WTC11 (cell line): ENCODE measurements at regions not wholly inside any gene's neighbourhood (a gene's known extent, or its start where the extent isn't known, plus 50 kb on each side); places are given as distances from the start of the nearest gene placed in this dataset.

Experiments used
- ATAC-seq: fragments of 200-7000 bp; cut with Tn5 transposase; 2 replicates; pipeline ENCODE4 v1.10.0; 2021; ENCODE audit warnings: mild to moderate bottlenecking, moderate library complexity
- CTCF ChIA-PET: fragments of 300-600 bp; sonication (Branson Sonifier 250); formaldehyde crosslinking; loops from one replicate; lab custom pipeline; 2021; ENCODE audit warnings: antibody characterized with exemption; lab: Charles Lee
- POLR2A ChIA-PET: fragments of 350-600 bp; sonication (Branson Sonifier 250); formaldehyde crosslinking; loops from one replicate; lab custom pipeline; 2021; ENCODE audit warnings: antibody characterized with exemption; lab: Charles Lee
- DNase-seq: peaks from one replicate; pipeline ENCODE4 v3.0.0; 2021; ENCODE audit warnings: low spot score
- H3K27ac Mint-ChIP-seq: 2 replicates; pipeline ENCODE4 v1.8.0; 2021; ENCODE audit warnings: mixed read lengths
- H3K27me3 Mint-ChIP-seq: 2 replicates; pipeline ENCODE4 v1.8.0; 2021; ENCODE audit warnings: low read depth, mild to moderate bottlenecking, moderate library complexity, mixed read lengths
- H3K36me3 Mint-ChIP-seq: 2 replicates; pipeline ENCODE4 v1.8.0; 2021; ENCODE audit warnings: mixed read lengths
- H3K4me1 Mint-ChIP-seq: 2 replicates; pipeline ENCODE4 v1.8.0; 2022; ENCODE audit warnings: mixed read lengths
- H3K4me3 Mint-ChIP-seq: 2 replicates; pipeline ENCODE4 v1.8.0; 2021; ENCODE audit warnings: mild to moderate bottlenecking, moderate library complexity, mixed read lengths
- H3K9me3 Mint-ChIP-seq: 2 replicates; pipeline ENCODE4 v1.8.0; 2021; ENCODE audit warnings: mixed read lengths
- AR ChIP-seq: fragments of 250-450 bp; sonication (Bioruptor Pico); IDR thresholded peaks from 2 replicates; pipeline ENCODE4 v1.9.0; 2021; ENCODE audit warnings: mild to moderate bottlenecking
- CDX4 ChIP-seq: fragments of 250-450 bp; sonication (Bioruptor Pico); IDR thresholded peaks from 2 replicates; pipeline ENCODE4 v1.9.0; 2021; ENCODE audit warnings: moderate library complexity, mild to moderate bottlenecking, inconsistent platforms, borderline replicate concordance
- CREM ChIP-seq: sonication (generic); formaldehyde crosslinking; IDR thresholded peaks from 2 replicates; pipeline ENCODE4 v1.8.1; 2022; ENCODE audit warnings: mild to moderate bottlenecking, missing genetic modification reagents, moderate library complexity
- EMX1 ChIP-seq: fragments of 250-450 bp; sonication (Bioruptor Pico); IDR thresholded peaks from 2 replicates; pipeline ENCODE4 v1.8.0; 2021; ENCODE audit warnings: mild to moderate bottlenecking
- ERG ChIP-seq: fragments of 250-450 bp; sonication (Bioruptor Pico); IDR thresholded peaks from 2 replicates; pipeline ENCODE4 v1.8.0; 2021; ENCODE audit warnings: mild to moderate bottlenecking
- ESRRA ChIP-seq: sonication (generic); formaldehyde crosslinking; IDR thresholded peaks from 2 replicates; pipeline ENCODE4 v1.8.1; 2022; ENCODE audit warnings: mild to moderate bottlenecking, missing genetic modification reagents, borderline replicate concordance
- ETV6 ChIP-seq: sonication (generic); formaldehyde crosslinking; IDR thresholded peaks from 2 replicates; pipeline ENCODE4 v1.8.1; 2022; ENCODE audit warnings: mild to moderate bottlenecking, missing genetic modification reagents
- GABPB1 ChIP-seq: sonication (generic); formaldehyde crosslinking; IDR thresholded peaks from 2 replicates; pipeline ENCODE4 v1.8.1; 2023; ENCODE audit warnings: mild to moderate bottlenecking, missing genetic modification reagents
- IRF2 ChIP-seq: sonication (generic); formaldehyde crosslinking; IDR thresholded peaks from 2 replicates; pipeline ENCODE4 v1.8.0; 2022; ENCODE audit warnings: low read depth, missing genetic modification reagents, borderline replicate concordance
- SMAD3 ChIP-seq: sonication (generic); formaldehyde crosslinking; IDR thresholded peaks from 2 replicates; pipeline ENCODE4 v1.8.0; 2022; ENCODE audit warnings: missing genetic modification reagents, mild to moderate bottlenecking, borderline replicate concordance
- ZBTB43 ChIP-seq: sonication (generic); formaldehyde crosslinking; IDR thresholded peaks from 2 replicates; pipeline ENCODE4 v1.8.1; 2023; ENCODE audit warnings: mild to moderate bottlenecking, missing genetic modification reagents
- ZMAT4 ChIP-seq: fragments of 250-450 bp; sonication (Bioruptor Pico); IDR thresholded peaks from 2 replicates; pipeline ENCODE4 v1.9.0; 2021; ENCODE audit warnings: mild to moderate bottlenecking
- ZNF121 ChIP-seq: sonication (generic); formaldehyde crosslinking; IDR thresholded peaks from 2 replicates; pipeline ENCODE4 v1.8.0; 2023; ENCODE audit warnings: missing genetic modification reagents
- ZNF138 ChIP-seq: sonication (generic); formaldehyde crosslinking; conservative IDR thresholded peaks from 2 replicates; pipeline ENCODE4 v1.8.1; 2022; ENCODE audit warnings: mild to moderate bottlenecking, moderate library complexity, missing genetic modification reagents
- TF ChIP-seq, protein P1 (sequence below): sonication (generic); formaldehyde crosslinking; IDR thresholded peaks from 2 replicates; pipeline ENCODE4 v1.8.0; 2022; ENCODE audit warnings: mild to moderate bottlenecking, missing genetic modification reagents
- TF ChIP-seq, protein P2 (sequence below): sonication (generic); formaldehyde crosslinking; IDR thresholded peaks from 2 replicates; pipeline ENCODE4 v1.8.1; 2023; ENCODE audit warnings: mild to moderate bottlenecking, missing genetic modification reagents, moderate library complexity

- TF ChIP-seq ZMAT4 (CRISPR knock-in tag) (no peak), CREM (CRISPR knock-in tag) (no peak), GABPB1 (CRISPR knock-in tag) (no peak), AR (no peak), ESRRA (no peak), EMX1 (CRISPR knock-in tag) (no peak), ETV6 (CRISPR knock-in tag) (no peak)
- TF ChIP-seq, protein P1, sequence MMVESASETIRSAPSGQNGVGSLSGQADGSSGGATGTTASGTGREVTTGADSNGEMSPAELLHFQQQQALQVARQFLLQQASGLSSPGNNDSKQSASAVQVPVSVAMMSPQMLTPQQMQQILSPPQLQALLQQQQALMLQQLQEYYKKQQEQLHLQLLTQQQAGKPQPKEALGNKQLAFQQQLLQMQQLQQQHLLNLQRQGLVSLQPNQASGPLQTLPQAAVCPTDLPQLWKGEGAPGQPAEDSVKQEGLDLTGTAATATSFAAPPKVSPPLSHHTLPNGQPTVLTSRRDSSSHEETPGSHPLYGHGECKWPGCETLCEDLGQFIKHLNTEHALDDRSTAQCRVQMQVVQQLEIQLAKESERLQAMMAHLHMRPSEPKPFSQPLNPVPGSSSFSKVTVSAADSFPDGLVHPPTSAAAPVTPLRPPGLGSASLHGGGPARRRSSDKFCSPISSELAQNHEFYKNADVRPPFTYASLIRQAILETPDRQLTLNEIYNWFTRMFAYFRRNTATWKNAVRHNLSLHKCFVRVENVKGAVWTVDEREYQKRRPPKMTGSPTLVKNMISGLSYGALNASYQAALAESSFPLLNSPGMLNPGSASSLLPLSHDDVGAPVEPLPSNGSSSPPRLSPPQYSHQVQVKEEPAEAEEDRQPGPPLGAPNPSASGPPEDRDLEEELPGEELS (CRISPR knock-in tag), result no peak
- TF ChIP-seq, protein P2, sequence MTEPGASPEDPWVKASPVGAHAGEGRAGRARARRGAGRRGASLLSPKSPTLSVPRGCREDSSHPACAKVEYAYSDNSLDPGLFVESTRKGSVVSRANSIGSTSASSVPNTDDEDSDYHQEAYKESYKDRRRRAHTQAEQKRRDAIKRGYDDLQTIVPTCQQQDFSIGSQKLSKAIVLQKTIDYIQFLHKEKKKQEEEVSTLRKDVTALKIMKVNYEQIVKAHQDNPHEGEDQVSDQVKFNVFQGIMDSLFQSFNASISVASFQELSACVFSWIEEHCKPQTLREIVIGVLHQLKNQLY (CRISPR knock-in tag), result no peak
- TF ChIP-seq, all 79 proteins: peak for 0
These were observed 63.5 kb upstream of the WNT11 start (continued) for GRCh38 chr11:76269661-76270261.

- no peak overlapping the region for H3K4me3 Mint-ChIP-seq
- H3K27ac Mint-ChIP-seq, result no peak overlapping the region
- DNase-seq (no peak), ATAC-seq (no peak)
- H3K27me3 Mint-ChIP-seq, result no peaks in the 10 kb centered on the region; the same call in 1 of the 2 replicates
- peaks cover 7% of the 10 kb centered on the region for H3K9me3 Mint-ChIP-seq
- ChIA-PET CTCF (interaction anchor here (0.9 to 1.5 kb wide), 2 partner anchors 61 to 117 kb away, joined by 3 to 7 read pairs; no protein-coding TSS in a partner anchor), POLR2A (no interaction called here)
- TF ChIP-seq ZBTB43 (no peak), ZNF121 (CRISPR knock-in tag) (no peak), ERG (CRISPR knock-in tag) (no peak), CREM (CRISPR knock-in tag) (no peak), SMAD3 (CRISPR knock-in tag) (no peak), CDX4 (no peak), ZNF138 (CRISPR knock-in tag) (no peak), ESRRA (no peak), IRF2 (CRISPR knock-in tag) (no peak)
- H3K4me1 Mint-ChIP-seq, result no peaks in the 10 kb centered on the region
- 0 out of 2 replicates have a peak, but pooled peaks cover 5% of the 10 kb centered on the region for H3K36me3 Mint-ChIP-seq
These were observed 62.9 kb upstream of the WNT11 start for GRCh38 chr11:76269247-76269646.
